HT1080 (cell line): ENCODE measurements at regions not wholly inside any gene's neighbourhood (a gene's known extent, or its start where the extent isn't known, plus 50 kb on each side); places are given as distances from the start of the nearest gene placed in this dataset. TPM values are rescaled to one million over a fixed set of nuclear protein-coding genes. Genes with fewer than 3 reads are reported as not detected.

Source experiments
- DNase-seq: peaks from one replicate; pipeline ENCODE4 v3.0.0-alpha.2; 2015; ENCODE audit warnings: low read depth
- small RNA-seq: library from RNA; depleted of rRNA; stranded (forward); fragments of <200 nt; gene quantifications from one replicate; pipeline ENCODE3, GENCODE V24; 2014

DNA sequence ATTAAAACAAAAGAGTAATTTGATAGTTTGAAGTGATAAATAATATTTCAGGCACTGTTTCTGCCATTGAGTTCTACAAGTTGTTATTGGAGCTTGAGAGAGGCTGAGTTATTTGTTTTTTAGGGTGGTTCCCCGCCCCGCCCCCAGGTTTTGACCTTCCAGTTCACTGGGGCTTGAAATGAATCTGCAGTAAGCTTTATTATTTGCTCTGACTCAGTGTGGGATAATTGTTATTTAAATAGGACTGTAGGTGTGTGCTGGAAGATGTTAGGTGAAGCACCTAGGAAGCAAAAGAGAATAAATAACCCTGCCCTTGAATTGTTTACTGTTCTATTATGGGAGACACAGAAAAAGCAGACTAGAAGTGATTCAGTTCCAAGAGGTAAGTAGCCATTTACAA is 81.2 kb upstream of the KCNIP4 start:
- DNase-seq, result no peak

DNA sequence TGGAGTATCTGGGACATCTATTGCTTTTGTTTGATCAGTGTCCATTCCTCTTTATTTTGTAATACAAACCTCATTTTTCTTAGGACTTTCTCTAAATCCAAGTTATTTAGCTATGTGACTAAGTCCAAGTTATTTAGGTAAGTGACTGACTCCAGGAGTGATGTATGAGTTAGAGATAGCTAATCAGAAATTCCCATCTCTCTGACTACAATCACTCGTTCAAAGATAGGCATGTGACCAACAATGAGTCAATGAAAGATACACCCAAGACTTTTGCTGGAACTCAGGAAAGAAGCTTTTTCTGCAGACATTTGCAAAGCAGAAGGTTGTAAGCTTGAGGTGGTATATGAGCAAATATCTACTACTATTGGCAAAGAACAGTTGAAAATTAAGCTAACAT is 72.5 kb upstream of the KCNIP4 start:
- DNase-seq, result peak; percentile 9

GRCh38 chr4:22020129-22020528 is 71.6 kb upstream of the KCNIP4 start:
- no peak for DNase-seq

DNA sequence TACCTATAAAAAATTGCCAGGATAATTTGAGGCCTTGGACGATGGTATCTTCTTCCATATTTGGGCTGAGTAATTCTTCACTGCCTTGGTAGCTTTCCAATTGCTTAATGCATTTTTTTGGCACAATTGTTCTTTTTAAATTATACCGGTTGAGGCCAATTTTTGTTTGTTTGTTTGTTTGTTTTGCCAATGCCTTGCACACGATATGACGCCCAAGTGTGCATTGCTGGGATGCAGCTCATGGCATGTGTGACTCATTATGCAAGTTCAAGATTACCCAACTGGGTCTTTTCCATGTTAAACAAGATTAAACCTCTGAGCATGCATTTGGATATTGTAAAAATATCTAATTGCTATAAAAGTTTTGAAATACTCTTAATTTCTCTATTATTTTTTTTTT is 71.1 kb upstream of the KCNIP4 start:
- DNase-seq, result no peak

DNA sequence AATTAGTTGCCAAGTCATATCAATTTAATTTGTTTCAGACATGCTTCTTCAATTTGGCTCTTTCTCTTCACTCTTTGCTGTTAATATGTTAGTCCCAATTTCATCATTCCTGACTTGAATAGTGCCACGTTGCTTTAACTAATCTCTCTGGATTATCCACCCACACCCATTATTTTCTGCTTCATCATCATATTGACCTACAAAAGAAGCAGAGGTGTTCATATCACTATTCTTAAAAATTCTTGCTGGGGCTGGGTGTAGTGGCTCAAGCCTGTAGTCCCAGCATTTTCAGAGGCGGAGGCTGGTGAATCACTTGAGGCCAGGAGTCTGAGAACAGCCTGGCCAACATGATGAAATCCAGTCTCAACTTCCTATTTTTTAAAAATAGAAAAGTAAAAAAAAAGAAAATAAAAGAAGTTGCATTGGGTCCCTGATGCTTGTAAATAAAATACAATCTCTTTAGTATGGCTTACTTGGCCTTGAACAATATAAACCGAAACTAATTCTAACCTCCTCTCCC is 65.7 kb upstream of the KCNIP4 start:
- DNase-seq, result peak; percentile 25

DNA sequence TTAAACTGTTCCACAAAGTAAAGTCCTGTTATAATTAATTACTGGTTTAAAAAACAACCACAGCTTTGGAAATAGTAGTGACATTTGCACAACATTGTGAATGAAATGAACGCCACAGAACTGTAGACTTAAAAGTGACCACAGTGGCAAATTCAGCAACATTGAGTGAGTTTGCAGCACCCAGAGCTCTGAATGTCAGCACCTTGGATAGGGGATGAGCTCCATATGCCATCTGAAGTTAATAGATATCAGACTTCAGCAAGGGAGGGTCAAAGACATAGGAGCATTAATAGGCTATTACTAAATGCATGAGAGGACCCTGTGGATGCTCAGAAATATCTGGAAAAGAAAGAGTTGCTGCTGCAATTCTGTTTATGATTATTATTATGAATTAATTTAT is 55.3 kb upstream of the KCNIP4 start:
- DNase-seq, result no peak

Small RNA genes lying in the stretch of these regions (small RNA-seq; reads per million reads assigned to genes)
- gene RNU6-420P, result not detected
